ENCODE measurements at regions not wholly inside any gene's neighbourhood (a gene's known extent, or its start where the extent isn't known, plus 50 kb on each side); places are given as distances from the start of the nearest gene placed in this dataset.
"Not testable (repeated sequence)": the region's sequence is repeated elsewhere in the genome, so short reads cannot be mapped to it uniquely, and the experiment has no call there.

- Histone ChIP-seq H3K4me3 (ENCODE audit: insufficient read depth, low read depth, low read length, poor library complexity, severe bottlenecking) (no peak overlapping the region), H3K36me3 (ENCODE audit: control insufficient read depth, insufficient read depth, low read length) (no peaks in the 10 kb centered on the region), H3K9me3 (ENCODE audit: control insufficient read depth, low read length) (no peaks in the 10 kb centered on the region), H3K4me1 (ENCODE audit: control insufficient read depth, insufficient read depth, low read length, poor library complexity, severe bottlenecking) (no peaks in the 10 kb centered on the region), H3K27ac (ENCODE audit: insufficient read depth, low read length, poor library complexity, severe bottlenecking) (no peak overlapping the region), H3K27me3 (replicated peaks; ENCODE audit: control insufficient read depth, insufficient read depth, low read length, poor library complexity, severe bottlenecking) (no peaks in the 10 kb centered on the region)
- no peak for DNase-seq
Measured at GRCh38 chr2:52034706-52035105, 1002.8 kb upstream of the NRXN1 start.

GRCh38 chr2:52022006-52022405, 990.1 kb upstream of the NRXN1 start:
- no peak for DNase-seq
- no peaks in the 10 kb centered on the region for H3K36me3 ChIP-seq (ENCODE audit: control insufficient read depth, insufficient read depth, low read length)
- no peak overlapping the region for H3K4me3 ChIP-seq (ENCODE audit: insufficient read depth, low read depth, low read length, poor library complexity, severe bottlenecking)
- H3K9me3 ChIP-seq (ENCODE audit: control insufficient read depth, low read length) = no peaks in the 10 kb centered on the region
- no peaks in the 10 kb centered on the region for H3K27me3 ChIP-seq (replicated peaks; ENCODE audit: control insufficient read depth, insufficient read depth, low read length, poor library complexity, severe bottlenecking)
- no peak overlapping the region for H3K27ac ChIP-seq (ENCODE audit: insufficient read depth, low read length, poor library complexity, severe bottlenecking)
- H3K4me1 ChIP-seq (ENCODE audit: control insufficient read depth, insufficient read depth, low read length, poor library complexity, severe bottlenecking) = no peaks in the 10 kb centered on the region

DNA sequence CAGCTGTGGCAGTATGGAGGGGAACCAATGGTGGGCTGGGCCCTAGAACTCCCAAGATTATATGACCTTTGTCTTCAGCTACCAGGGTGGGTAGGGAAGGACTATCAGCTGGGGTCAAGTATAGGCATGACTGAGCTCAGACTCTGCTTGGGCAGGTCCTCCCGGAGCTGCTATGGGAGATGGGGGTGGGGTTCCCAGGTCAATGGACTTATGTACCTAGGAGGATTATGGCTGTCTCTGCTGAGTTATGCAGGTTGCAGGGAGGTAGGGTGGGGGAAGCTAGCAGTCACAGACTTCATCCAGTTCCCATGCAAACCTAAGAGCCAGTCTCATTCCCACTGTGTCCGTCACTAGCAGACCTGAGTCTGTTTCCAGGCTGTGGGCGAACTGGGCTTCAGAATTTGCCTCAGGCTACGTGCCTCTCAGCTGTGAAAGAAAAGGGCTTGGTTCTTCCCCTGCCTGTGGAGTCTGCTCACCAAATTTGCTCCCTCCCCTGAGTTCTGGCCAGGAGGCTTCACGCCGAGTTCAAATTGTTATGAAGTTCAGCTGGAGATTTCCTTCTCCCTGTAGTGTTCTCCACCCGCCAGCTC, 985.8 kb upstream of the NRXN1 start:
- H3K36me3 ChIP-seq (ENCODE audit: control insufficient read depth, insufficient read depth, low read length) = no peaks in the 10 kb centered on the region
- DNase-seq = no peak
- no peak overlapping the region for H3K4me3 ChIP-seq (ENCODE audit: insufficient read depth, low read depth, low read length, poor library complexity, severe bottlenecking)
- H3K9me3 ChIP-seq (ENCODE audit: control insufficient read depth, low read length) = no peaks in the 10 kb centered on the region
- no peaks in the 10 kb centered on the region for H3K4me1 ChIP-seq (ENCODE audit: control insufficient read depth, insufficient read depth, low read length, poor library complexity, severe bottlenecking)
- no peaks in the 10 kb centered on the region for H3K27me3 ChIP-seq (replicated peaks; ENCODE audit: control insufficient read depth, insufficient read depth, low read length, poor library complexity, severe bottlenecking)
- H3K27ac ChIP-seq (ENCODE audit: insufficient read depth, low read length, poor library complexity, severe bottlenecking) = no peak overlapping the region

DNA sequence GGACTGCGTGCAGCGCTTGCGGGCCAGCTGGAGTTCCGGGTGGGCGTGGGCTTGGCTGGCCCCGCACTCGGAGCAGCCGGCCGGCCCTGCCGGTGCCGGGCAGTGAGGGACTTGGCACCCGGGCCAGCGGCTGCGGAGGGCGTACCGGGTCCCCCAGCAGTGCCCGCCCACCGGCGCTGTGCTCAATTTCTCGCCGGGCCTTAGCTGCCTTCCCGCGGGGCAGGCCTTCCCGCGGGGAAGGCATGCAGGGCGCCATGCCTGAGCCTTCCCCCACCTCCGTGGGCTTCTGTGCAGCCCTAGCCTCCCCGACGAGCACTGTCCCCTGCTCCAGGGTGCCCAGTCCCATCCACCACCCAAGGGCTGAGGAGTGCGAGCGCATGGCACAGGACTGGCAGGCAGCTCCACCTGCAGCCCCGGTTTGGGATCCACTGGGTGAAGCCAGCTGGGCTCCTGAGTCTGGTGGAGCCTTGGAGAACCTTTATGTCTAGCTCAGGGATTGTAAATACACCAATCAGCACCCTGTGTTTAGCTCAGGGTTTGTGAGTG, 975.0 kb upstream of the NRXN1 start:
- H3K9me3 ChIP-seq (ENCODE audit: control insufficient read depth, low read length); H3K36me3 ChIP-seq (ENCODE audit: control insufficient read depth, insufficient read depth, low read length); H3K4me3 ChIP-seq (ENCODE audit: insufficient read depth, low read depth, low read length, poor library complexity, severe bottlenecking); DNase-seq; H3K4me1 ChIP-seq (ENCODE audit: control insufficient read depth, insufficient read depth, low read length, poor library complexity, severe bottlenecking); H3K27me3 ChIP-seq (replicated peaks; ENCODE audit: control insufficient read depth, insufficient read depth, low read length, poor library complexity, severe bottlenecking); H3K27ac ChIP-seq (ENCODE audit: insufficient read depth, low read length, poor library complexity, severe bottlenecking): not testable (repeated sequence)

DNA sequence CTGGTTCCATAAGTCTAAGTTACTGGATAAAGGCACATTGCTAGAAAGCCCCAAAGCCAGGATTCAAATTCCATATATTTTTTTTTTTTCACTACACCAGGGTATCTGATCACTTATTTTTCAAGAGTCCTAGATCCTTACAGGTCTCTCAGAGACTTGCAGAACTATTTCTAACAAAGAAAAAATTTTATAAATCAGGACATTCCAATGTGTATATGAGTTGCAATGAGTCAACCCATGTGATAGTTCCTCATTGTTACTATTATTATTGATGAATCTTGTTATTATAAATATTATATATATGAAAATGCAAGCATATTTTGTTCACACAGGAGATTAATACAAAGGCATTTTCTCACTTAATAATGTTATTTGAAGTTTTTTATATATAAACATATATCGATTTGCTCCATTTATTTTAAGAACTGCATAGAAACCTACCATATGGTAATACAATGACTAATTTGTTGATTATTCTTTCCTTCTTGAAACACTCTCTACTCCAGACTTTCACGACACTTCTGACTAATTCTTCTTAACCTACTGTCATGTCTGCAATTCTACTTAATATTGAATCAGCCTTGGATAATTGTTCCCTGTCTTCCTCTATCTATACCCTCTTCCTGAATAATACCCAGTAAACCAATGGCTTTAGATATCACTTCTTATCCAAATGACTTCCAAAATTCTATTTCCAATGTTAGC, 968.4 kb upstream of the NRXN1 start:
- H3K9me3 ChIP-seq (ENCODE audit: control insufficient read depth, low read length) = no peaks in the 10 kb centered on the region

DNA sequence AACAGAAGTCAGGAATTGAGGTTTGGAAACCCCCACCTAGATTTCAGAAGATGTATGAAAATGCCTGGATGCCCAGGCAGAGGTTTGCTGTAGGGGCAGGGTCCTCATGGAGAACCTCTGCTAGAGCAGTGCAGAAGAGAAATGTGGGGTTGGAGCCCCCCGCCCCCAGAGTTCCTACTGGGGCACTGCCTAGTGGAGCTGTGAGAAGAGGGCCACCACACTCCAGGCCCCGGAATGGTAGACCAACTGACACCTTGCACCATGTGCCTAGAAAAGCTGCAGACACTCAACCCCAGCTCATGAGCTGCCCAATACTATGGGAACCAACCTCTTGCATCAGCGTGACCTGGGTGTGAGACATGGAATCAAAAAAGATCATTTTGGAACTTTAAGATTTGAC, 967.0 kb upstream of the NRXN1 start:
- DNase-seq = no peak
- Histone ChIP-seq H3K4me1 (ENCODE audit: control insufficient read depth, insufficient read depth, low read length, poor library complexity, severe bottlenecking) (no peaks in the 10 kb centered on the region), H3K4me3 (ENCODE audit: insufficient read depth, low read depth, low read length, poor library complexity, severe bottlenecking) (no peak overlapping the region)

More for the DNA sequence above, 968.4 kb upstream of the NRXN1 start:
- no peak for DNase-seq
- H3K27me3 ChIP-seq (replicated peaks; ENCODE audit: control insufficient read depth, insufficient read depth, low read length, poor library complexity, severe bottlenecking) = no peaks in the 10 kb centered on the region
- no peak overlapping the region for H3K27ac ChIP-seq (ENCODE audit: insufficient read depth, low read length, poor library complexity, severe bottlenecking)
- no peaks in the 10 kb centered on the region for H3K4me1 ChIP-seq (ENCODE audit: control insufficient read depth, insufficient read depth, low read length, poor library complexity, severe bottlenecking)
- H3K4me3 ChIP-seq (ENCODE audit: insufficient read depth, low read depth, low read length, poor library complexity, severe bottlenecking) = no peak overlapping the region
- H3K36me3 ChIP-seq (ENCODE audit: control insufficient read depth, insufficient read depth, low read length) = no peaks in the 10 kb centered on the region

GRCh38 chr2:51997571-51997970, 965.6 kb upstream of the NRXN1 start:
- Histone ChIP-seq H3K4me1 (ENCODE audit: control insufficient read depth, insufficient read depth, low read length, poor library complexity, severe bottlenecking) (no peaks in the 10 kb centered on the region), H3K4me3 (ENCODE audit: insufficient read depth, low read depth, low read length, poor library complexity, severe bottlenecking) (no peak overlapping the region), H3K36me3 (ENCODE audit: control insufficient read depth, insufficient read depth, low read length) (no peaks in the 10 kb centered on the region), H3K27me3 (replicated peaks; ENCODE audit: control insufficient read depth, insufficient read depth, low read length, poor library complexity, severe bottlenecking) (no peaks in the 10 kb centered on the region), H3K9me3 (ENCODE audit: control insufficient read depth, low read length) (no peaks in the 10 kb centered on the region), H3K27ac (ENCODE audit: insufficient read depth, low read length, poor library complexity, severe bottlenecking) (no peak overlapping the region)
- no peak for DNase-seq

More for the DNA sequence above, 967.0 kb upstream of the NRXN1 start:
- Histone ChIP-seq H3K27me3 (replicated peaks; ENCODE audit: control insufficient read depth, insufficient read depth, low read length, poor library complexity, severe bottlenecking) (no peaks in the 10 kb centered on the region), H3K27ac (ENCODE audit: insufficient read depth, low read length, poor library complexity, severe bottlenecking) (no peak overlapping the region), H3K36me3 (ENCODE audit: control insufficient read depth, insufficient read depth, low read length) (no peaks in the 10 kb centered on the region), H3K9me3 (ENCODE audit: control insufficient read depth, low read length) (no peaks in the 10 kb centered on the region)

GRCh38 chr2:51995293-51995692, 963.4 kb upstream of the NRXN1 start:
- H3K9me3 ChIP-seq (ENCODE audit: control insufficient read depth, low read length) = no peaks in the 10 kb centered on the region
- DNase-seq = no peak
- H3K36me3 ChIP-seq (ENCODE audit: control insufficient read depth, insufficient read depth, low read length) = no peaks in the 10 kb centered on the region
- H3K27me3 ChIP-seq (replicated peaks; ENCODE audit: control insufficient read depth, insufficient read depth, low read length, poor library complexity, severe bottlenecking) = no peaks in the 10 kb centered on the region
- no peak overlapping the region for H3K27ac ChIP-seq (ENCODE audit: insufficient read depth, low read length, poor library complexity, severe bottlenecking)
- H3K4me3 ChIP-seq (ENCODE audit: insufficient read depth, low read depth, low read length, poor library complexity, severe bottlenecking) = no peak overlapping the region
- no peaks in the 10 kb centered on the region for H3K4me1 ChIP-seq (ENCODE audit: control insufficient read depth, insufficient read depth, low read length, poor library complexity, severe bottlenecking)

GRCh38 chr2:51994123-51994763, 962.3 kb upstream of the NRXN1 start:
- Histone ChIP-seq H3K27me3 (replicated peaks; ENCODE audit: control insufficient read depth, insufficient read depth, low read length, poor library complexity, severe bottlenecking) (no peaks in the 10 kb centered on the region), H3K27ac (ENCODE audit: insufficient read depth, low read length, poor library complexity, severe bottlenecking) (no peak overlapping the region), H3K4me1 (ENCODE audit: control insufficient read depth, insufficient read depth, low read length, poor library complexity, severe bottlenecking) (no peaks in the 10 kb centered on the region), H3K36me3 (ENCODE audit: control insufficient read depth, insufficient read depth, low read length) (no peaks in the 10 kb centered on the region), H3K9me3 (ENCODE audit: control insufficient read depth, low read length) (no peaks in the 10 kb centered on the region), H3K4me3 (ENCODE audit: insufficient read depth, low read depth, low read length, poor library complexity, severe bottlenecking) (no peak overlapping the region)
- DNase-seq = no peak

DNA sequence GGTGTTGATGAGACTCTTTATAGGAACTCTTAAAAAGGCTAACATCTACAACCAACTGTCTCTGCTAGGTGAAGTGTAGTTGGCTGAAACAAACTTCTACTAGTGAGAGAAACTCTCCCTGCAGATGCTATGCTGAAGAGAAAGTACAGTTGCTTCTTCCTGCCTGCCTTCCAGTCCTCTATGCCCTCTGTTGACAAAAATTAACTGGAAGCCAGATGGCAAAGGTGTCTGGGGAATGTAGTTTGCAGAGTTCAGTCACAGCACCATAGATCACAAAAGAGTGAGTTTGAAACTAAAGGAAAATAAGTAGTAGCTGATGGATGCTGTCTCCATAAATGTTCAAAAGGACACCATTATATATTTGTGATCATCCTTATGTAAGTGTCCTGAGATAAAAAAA, 958.8 kb upstream of the NRXN1 start:
- Histone ChIP-seq H3K27ac (ENCODE audit: insufficient read depth, low read length, poor library complexity, severe bottlenecking) (no peak overlapping the region), H3K36me3 (ENCODE audit: control insufficient read depth, insufficient read depth, low read length) (no peaks in the 10 kb centered on the region), H3K27me3 (replicated peaks; ENCODE audit: control insufficient read depth, insufficient read depth, low read length, poor library complexity, severe bottlenecking) (no peaks in the 10 kb centered on the region), H3K4me1 (ENCODE audit: control insufficient read depth, insufficient read depth, low read length, poor library complexity, severe bottlenecking) (no peaks in the 10 kb centered on the region), H3K9me3 (ENCODE audit: control insufficient read depth, low read length) (no peaks in the 10 kb centered on the region), H3K4me3 (ENCODE audit: insufficient read depth, low read depth, low read length, poor library complexity, severe bottlenecking) (no peak overlapping the region)
- no peak for DNase-seq

Data from effector memory CD4-positive, alpha-beta T cell (primary cell).